AG08396 (cell line): ENCODE measurements at regions not wholly inside any gene's neighbourhood (a gene's known extent, or its start where the extent isn't known, plus 50 kb on each side); places are given as distances from the start of the nearest gene placed in this dataset.
"Not testable (repeated sequence)": the region's sequence is repeated elsewhere in the genome, so short reads cannot be mapped to it uniquely, and the experiment has no call there.

Source experiments
- DNase-seq: peaks from one replicate; pipeline ENCODE4 v3.0.0; 2012; ENCODE audit warnings: low spot score, mixed read lengths

DNA sequence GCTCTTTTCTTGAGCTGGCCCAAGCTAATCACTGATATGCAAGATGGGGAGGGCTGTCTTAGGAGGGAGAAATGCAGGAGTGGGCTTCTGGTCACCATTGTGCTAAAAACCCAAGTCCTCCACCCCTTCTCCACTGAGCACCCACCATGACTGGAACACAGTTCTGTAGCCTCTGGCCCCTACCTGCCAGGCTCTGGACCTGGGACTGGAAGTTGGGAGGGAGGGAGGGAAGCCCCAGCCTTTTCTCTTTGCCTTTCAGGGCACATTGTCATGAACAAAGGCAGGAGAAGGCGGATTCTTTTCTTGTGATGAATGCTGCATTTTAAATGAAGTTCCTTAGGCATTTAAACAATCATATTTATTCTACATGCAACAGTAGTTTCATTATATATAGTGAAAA lies 559.1 kb upstream of the TRPC7 start:
- DNase-seq: no peak

DNA sequence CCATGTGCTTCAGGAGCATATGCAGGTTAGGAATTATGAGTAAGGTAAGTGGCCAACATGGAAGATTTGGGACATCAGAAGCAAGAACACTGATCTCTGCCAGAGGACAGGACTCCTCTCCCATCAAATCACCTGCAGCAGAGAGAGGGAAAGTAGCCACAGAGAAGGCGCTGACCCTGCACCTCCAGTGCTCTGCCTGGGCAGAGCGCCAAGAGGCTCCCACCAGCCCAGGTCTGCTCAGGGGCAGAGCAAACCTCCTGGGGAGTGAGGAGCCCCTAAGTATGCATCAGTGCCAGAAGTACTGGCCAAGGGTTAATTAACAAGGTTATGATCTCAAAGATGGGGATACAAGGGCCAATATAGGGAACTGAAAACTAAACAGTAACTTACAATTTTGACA lies 545.3 kb upstream of the TRPC7 start:
- no peak for DNase-seq

DNA sequence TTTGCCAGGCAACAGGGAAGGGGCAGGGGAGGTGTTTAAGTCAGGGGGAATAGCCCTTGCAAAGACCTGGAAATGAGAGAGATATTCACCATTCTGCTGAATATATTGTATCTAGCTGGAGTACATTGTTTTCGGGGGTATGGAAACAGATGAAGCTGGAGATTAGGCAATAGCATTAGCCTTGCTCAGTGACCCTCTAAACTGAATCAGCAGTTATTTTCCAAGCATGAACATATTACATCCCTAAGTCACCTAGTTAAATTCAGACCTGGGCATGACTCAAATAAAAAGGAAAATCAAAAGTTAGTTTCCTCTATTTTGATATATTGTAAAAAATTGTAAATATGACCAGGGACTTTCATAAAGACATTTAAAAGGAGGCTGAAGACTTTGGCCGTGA lies 544.6 kb upstream of the TRPC7 start:
- no peak for DNase-seq

DNA sequence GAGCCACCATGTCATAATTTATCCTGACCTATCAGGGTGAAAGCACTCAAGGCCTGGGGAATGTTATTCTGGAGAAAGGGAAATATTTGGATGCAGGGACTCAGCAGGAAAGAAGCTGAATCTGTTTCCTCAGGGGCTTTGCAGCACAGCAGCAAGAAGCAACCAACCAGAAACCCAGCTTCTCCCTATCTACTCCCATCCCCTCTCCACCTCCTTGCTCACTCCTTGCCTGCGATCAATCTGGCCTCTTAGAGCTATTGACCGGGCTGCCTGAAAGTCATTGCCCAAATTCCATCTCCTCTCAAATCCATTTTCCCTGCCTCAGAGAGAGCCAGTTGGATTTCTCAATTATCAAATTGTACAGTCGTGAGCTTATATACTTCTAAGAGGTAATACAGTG lies 542.0 kb upstream of the TRPC7 start:
- DNase-seq: no peak

DNA sequence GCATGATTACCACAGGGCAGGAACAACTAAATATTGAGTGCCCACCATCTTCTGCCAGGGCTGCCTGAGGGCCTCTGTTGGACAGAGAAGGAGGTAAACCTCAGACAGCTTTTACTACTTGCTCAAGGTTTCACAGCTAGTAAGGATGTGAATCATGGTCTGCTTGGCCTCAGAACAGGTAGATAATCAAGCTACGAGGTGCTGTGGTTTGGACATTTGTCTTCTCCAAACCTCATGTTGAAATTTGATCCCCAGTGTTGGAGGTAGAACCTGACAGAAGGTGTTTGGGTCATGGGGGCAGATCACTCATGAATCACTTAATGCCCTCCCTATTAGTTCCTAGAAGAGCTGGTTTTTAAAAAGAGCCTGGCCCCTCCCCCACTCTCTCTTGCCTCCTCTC lies 541.2 kb upstream of the TRPC7 start:
- DNase-seq: no peak

DNA sequence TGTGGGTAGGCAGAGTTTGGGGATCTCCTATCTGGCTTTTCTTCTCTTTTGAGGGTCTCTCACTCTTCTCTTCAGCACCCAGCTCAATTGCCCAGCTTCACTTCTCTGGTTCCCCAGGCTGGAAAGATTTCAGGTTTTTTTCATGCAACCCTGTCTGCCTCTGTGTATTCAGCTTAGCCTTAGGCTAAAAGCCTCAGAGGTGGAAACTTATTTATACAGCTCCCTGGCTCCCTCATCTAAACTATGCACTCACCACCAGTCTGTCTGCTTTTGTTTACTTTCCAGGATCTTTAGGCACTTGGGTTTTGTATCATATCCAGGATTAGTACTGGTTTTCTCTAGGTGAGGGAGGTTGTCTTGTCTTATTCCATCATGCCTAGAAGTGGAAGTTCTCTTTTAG lies 540.2 kb upstream of the TRPC7 start:
- no peak for DNase-seq

DNA sequence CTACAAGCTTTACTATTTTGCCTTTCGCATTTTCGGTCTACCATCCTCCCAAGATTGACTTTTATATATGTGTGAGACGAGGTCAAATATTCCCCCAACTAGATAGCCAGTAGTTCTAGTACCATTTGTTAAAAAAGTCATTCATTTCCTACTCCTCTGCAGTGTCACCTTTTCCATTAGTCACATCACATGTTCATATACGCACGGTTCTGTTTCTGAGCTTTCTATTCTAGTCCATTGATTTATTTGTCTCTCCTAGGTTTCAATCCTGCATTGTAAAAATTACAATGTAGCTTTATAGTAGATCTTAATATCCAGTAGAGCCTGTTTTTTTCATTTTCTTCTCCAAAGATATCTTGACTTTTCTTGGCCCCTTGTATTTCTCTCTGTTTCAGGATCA lies 528.7 kb upstream of the TRPC7 start:
- no peak for DNase-seq

DNA sequence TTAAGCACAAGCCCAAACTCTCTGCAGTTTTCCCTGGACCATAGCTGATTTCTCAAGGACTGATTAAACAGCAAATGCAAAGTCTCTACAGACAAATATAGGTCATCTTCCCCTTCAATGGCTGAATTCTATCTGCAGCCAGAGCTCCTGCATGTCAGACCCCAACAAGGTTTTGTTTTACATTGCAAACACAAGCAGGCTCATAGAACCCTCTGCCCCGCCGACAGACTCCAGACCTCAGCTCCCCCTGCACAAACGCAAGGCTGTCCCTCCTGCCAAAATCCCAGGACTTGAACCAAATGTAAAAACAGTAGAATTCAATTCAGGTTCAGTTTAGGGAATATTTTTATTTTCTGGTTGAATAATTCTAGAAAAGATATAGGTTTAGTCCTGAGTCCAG lies 526.7 kb upstream of the TRPC7 start:
- no peak for DNase-seq

DNA sequence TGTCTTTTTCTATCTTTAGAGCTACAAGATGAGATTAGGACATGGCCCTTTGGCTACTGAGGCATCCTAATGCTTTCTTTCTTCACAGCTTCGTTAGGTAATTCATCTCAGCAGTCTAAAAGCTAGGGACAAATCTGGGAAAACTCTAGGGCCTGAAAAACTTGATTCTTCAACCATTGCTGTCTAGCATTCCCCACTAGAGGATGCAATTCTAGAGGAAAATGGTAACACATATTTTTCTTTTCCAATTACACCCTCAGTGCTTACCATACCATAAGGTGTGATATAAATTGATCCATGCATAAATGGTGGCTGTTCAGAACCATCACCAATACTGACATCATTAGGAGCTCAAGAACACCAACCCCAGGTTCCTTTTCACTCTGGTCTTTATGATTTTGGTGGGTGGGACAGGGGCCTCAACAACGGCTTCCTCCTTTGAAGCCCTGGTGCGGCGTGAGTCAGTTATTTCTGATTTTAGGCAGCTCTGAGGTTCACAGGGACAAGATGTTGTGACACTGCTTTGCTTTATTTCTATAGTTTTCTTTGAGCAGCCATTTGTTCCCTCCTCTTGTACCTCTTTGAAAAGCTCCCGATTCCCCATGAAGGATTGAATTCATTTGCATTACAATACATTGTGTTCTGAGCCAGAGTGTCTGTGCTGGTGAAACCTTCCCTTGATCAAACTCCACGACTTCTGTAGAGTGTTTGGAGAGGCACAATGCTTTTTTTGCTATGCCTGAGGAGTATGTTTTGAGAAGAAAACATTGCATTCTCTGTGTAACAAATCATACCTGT lies 526.0 kb upstream of the TRPC7 start:
- DNase-seq: no peak

DNA sequence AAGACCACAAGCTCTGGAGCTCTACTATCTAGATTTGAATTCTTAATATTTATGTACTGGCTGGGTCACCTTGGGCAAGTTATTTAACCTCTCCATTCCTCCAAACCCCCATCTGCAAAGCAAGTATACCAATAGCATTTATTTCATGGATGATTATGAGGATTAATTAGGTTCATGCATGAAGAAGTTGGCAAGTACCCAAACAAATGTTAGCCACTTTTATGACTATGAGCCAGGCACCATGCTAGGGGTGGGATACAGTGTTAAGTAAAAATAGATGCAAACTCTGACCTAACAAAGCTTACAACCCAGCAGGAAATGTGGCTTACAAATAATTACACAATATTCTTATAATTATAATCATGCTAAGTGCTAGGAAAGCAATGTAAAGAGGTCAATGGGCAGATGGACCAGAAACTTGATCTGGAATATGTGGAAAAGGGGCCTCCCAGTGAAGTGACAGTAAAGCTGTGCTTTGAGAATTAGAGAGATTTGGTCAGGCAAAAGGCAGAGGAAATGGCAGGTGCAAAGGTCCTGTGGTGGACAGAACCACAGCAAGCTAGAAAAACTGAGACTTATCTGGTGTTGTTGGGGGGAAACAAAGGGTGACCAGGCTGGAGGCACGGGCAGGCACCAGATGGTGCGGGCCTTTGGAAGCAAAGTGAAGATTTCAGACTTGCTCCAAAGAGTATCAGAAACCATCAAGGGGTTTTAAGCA lies 525.2 kb upstream of the TRPC7 start:
- DNase-seq: no peak

DNA sequence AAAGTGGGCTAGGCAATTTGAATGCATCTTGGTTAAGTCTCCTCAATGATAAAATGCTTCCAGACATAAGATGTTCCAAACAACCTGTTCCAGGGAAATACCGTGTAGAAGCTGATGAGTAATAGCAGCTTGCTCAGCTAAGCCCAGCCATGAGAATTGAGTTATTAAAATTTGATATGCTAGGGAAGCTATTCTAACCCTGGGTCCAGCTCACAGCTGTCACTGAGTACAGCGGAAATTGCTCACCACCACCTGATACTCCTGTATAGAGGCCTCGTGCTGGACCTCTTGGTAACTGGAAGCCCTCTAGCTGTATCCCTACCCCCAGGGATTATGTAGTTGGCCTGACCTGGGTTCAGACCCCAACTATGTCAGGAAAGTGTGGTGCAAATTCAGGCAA lies 521.3 kb upstream of the TRPC7 start:
- DNase-seq: no peak

DNA sequence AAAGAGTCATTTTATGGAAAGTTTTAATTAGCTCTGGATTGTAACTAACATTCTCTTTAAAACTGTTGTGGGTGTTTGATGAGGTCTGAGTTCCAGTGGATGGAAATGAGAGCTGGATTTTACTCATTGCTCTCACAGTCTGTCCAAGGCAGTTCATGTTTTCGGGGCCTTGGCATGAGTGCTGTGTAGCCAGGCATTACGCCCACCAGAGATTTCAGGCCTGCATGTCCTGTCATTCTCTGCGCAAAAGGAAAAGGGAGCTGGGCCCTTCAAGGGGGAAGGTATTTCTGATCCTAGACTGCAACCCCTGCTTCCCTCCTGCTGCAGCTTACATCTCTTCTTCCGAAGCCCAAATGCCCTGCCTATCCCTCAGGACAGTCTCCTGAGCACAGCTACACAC lies 499.6 kb upstream of the TRPC7 start:
- DNase-seq: no peak

DNA sequence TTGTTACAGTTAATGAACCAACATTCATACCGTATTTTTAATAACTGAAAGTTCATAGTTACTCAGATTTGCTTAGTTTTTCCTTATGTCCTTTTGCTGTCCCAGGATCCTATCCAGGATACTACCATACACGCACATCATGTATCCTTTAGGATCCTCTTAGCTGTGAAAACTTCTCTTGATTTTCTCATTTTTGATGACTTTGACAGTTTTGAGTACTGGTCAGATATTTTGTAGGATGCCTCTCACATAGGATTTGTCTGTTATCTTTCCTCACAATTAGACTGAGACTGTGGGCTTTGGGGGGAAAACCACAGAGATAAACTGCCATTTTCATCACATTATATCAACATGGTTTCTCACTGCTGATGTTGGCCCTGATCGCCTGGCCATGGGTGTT lies 491.3 kb upstream of the TRPC7 start:
- DNase-seq: no peak

DNA sequence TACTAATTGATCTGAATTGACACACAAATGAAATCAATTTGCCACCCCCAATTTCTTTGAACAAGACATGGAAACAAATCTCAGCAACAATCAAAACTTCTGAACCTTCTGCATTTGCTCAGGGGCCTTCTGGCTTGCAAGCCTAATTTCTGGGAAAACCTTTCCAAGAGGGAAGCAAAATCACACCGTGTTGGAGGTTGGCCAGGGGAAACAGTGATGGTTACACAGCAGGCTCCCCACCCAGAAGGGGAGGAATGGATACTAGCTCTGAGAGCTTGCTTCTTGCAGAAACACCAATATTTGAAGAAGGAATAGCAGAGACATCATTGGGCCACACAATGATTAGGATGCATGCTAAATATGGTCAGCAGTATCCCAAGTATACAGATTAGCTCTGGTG lies 488.6 kb upstream of the TRPC7 start:
- no peak for DNase-seq

DNA sequence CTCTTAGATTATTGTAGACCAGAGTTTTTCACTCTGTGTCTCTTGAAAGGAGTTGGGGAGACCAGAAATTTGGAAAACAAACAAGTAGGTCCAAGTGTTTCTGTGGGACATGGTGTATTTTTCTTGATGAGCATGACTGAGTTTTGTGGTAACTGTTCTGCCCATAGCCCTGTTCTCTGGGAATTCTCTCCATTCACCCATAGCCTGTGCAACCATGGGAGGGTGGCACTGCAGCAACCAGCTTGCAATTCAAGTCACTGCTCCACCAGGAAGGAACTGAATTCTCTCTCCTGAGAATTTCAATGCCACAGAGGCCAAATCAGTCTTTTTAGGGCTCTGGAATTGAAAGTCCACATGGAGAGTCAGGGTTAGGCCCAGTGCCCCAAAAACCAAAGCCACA lies 475.3 kb upstream of the TRPC7 start:
- no peak for DNase-seq

DNA sequence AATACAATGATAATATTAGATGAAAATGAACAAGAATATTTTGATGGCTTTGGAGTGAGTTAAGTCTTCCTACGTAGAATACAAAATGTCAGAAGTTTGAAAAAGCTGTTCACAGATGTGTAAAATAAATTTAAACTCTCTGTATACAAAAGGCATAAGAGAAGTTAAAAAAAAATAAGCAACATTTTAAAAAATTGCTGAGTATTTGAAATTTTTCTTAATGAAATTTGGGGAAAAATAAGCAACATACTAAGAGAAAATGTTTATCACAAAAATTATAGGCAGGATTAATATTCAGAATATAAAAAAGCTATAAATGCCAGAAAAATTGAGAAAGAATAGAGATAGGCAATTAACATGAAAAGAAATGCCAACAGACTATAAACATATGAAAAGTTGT lies 470.7 kb upstream of the TRPC7 start:
- no peak for DNase-seq

DNA sequence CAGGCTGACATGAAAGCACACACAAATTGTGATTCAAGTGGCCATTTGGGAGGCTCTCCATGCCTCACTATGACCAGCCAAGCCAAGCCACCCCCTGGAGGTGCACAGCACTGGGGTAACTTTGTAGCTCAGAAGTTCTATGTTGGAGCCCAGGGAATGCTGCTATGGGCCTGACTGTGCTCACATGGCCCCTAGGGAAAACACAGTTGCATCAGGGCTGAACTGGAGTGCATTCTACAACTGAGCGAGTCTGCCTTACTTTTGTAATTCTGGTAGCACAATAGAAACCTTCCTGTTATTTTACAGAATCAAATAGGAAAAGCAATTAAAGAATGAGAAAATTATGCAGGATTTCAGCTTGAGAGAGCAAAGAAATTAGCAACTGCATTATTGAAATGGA lies 455.5 kb upstream of the TRPC7 start:
- no peak for DNase-seq

DNA sequence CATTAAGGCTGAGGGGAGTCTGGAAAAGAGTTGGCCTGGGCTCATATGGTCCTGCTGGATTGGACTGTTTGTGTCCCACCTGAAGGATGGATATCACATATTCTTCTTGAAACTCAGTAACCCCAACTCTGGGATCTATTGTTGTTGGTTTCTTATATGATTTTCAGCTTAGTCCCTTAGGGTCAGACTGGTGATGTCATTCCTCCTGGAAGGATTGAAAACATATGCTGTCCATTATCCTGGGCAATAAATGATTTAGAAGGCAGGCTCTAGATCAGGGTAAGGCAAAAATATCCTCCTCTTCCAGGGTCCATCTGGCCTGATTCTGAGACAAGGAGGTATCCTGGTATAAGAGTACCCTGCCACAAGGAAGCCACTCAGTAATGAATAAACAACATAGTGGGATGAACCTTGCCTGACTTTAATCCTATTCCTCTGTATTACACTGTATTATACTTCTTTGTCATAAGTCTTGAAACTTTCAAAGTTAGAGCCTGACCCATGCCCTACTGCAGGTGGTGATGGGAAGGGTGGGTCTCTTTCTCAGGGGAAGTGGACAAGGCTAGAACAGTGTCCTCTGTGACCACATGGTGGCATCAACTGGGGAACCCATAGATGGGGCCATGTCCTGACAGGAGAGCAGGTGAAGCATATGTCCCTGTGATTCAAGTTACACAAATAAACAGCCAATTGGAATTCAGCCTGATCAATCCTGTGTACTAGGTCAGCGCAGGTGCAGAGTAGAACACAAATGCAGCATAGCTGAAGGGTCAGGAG lies 454.4 kb upstream of the TRPC7 start:
- no peak for DNase-seq

DNA sequence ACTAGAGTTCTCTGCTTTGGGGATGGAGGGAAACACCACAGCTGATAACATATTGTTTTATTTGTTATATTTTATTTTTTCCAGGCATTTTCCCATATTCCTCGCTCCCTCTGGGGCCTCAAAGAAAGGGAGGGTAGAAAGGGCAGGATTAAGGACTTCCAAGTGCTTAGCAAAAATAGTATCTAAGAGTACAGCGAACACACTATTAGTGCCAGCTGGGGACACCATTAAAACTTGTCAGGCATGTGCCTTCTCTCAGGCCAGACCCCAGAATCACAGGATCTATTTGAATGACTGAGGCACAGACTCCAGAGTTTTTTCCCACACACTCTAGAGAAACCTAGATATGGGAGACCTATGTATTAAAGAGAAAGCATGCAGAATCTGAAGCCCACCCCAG lies 451.0 kb upstream of the TRPC7 start:
- DNase-seq: no peak

DNA sequence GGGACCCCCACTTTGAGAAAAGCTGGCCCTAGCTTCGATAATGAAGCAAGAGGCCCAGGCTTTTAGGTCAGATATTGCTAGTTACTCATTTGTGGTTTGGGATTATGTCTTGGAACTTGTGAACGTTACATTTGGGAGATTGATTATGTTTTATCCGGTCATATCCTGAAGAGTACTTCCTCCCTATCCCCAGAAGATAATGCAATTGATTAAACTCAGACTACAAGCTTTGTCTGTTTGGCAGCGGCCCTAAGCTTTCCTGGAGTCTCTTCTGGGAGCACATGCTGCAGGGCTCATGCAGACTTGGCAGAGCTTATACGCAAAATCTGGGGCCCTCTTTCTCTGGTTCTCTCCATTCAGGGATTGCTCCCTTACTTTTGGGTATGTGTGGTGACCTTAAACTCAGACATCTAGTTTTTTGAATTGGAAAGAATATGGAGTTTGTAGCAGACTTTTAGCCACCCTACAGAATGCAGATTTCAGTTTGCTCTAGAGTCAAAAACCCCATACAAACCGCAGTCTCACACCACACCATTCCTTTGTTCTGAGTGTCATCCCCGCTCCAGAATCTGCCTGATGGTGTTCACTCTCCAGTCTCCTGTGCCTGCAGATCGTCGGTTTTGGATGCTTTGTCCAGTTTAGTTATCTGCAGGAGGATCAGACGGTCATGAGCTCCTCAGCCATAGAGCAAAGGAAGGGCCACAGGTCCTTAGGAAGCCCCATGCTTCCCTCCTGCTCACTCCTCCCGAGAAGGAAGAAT lies 449.5 kb upstream of the TRPC7 start:
- DNase-seq: no peak

DNA sequence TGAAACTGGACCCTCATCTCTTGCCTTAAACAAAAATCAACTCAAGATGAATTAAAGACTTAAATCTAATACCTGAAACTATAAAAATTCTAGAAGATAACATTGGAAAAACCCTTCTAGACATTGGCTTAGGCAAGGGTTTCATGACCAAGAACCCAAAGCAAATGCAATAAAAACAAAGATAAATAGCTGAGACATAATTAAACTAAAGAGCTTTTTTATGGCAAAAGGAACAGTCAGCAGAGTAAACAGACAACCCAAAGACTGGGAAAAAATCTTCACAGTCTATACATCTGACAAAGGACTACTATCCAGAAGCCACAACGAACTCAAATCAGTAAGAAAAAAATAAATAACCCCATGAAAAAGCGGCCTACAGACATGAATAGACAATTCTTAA lies 446.9 kb upstream of the TRPC7 start:
- not testable (repeated sequence) for DNase-seq

DNA sequence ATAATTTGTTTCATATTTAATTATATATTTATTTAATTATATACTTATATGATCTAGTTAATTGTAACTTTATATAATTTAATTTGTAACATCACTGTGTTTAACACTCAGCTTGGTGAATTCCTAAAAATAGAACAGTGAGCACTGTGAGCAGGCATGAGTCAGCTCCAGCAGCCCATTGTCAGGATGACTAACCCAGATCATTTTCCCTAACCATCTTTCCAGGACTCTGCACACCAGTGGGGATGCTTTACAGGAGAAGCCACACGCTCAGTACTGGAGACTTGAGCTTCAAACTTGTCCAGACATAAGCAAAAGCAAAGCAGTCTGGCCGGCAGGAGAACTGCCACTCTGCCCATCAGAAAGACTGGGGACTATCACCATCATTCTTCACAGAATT lies 446.2 kb upstream of the TRPC7 start:
- peak; percentile 71 for DNase-seq
